ENCODE measurements at regions not wholly inside any gene's neighbourhood (a gene's known extent, or its start where the extent isn't known, plus 50 kb on each side); places are given as distances from the start of the nearest gene placed in this dataset.

DNA sequence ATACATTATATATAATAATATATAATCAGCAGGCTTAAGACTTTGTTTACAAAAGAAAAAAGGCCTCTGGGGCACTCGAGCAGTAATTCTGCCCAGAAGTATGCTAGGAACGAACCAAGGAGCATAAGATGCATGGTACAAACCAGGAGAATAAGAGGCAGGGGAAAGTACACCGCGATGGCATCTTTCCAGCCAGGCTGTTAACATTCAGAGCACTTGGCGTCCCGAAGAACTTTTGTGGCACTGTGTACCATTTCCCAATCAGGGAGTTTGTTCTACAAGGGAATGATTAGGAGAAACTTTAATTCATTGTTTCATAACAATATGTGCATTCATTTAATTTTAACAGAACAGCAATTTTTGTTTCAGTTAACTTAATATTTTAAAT is 125.1 kb downstream of the WT1 start:
- Mint-ChIP-seq H3K4me3 (peak overlapping the region; percentile 12), H3K4me1 (peaks cover 98% of the 10 kb centered on the region), H3K9me3 (no peaks in the 10 kb centered on the region), H3K36me3 (ENCODE audit: low read depth) (peaks cover 5% of the 10 kb centered on the region), H3K27ac (peak overlapping the region; percentile 69), H3K27me3 (ENCODE audit: low read depth, poor library complexity) (no peaks in the 10 kb centered on the region)
- DNase-seq = no peak
- no peak for TF ChIP-seq CTCF (IDR thresholded peaks at IDR 0.05)

DNA sequence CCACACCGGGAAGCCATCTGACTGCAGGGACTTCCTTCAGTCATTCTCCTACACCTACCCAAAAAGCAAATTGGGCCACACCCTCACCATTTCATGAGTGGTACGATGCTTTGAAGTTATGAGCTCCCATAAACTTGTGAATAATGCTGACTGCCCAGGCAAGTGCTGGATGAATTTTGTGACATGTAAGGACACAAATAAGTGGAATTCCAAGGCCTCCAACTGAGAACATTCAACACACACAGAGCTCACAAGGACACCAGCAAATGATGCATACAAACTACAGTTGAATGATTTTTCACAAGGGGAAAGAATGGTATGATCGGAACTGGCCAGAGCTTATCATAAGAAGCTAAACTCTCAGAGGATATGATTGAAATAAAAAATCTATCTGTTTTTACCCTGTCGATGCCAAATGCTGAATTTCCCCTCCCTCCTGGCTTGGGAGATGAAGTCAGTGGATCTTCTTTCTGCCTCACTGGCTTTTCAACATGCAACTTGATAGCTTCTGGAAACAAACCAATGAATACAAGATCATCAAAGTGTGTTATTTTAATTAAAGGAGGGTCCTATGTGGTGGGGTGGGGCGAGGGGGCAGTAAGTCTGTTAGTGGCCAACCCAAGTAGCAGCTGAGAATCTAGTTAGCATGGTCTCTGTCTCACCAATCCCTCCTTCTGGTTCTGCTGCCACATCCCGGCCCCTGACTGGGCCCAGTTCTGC is 123.8 kb downstream of the WT1 start:
- peaks cover 4% of the 10 kb centered on the region for H3K36me3 Mint-ChIP-seq (ENCODE audit: low read depth)
- H3K27ac Mint-ChIP-seq = peak overlapping the region; percentile 98
- H3K27me3 Mint-ChIP-seq (ENCODE audit: low read depth, poor library complexity) = no peaks in the 10 kb centered on the region
- H3K9me3 Mint-ChIP-seq = no peaks in the 10 kb centered on the region
- H3K4me3 Mint-ChIP-seq = peak overlapping the region; percentile 77
- H3K4me1 Mint-ChIP-seq = peaks cover 98% of the 10 kb centered on the region
- DNase-seq = no peak
- TF ChIP-seq CTCF (IDR thresholded peaks at IDR 0.05) = no peak

DNA sequence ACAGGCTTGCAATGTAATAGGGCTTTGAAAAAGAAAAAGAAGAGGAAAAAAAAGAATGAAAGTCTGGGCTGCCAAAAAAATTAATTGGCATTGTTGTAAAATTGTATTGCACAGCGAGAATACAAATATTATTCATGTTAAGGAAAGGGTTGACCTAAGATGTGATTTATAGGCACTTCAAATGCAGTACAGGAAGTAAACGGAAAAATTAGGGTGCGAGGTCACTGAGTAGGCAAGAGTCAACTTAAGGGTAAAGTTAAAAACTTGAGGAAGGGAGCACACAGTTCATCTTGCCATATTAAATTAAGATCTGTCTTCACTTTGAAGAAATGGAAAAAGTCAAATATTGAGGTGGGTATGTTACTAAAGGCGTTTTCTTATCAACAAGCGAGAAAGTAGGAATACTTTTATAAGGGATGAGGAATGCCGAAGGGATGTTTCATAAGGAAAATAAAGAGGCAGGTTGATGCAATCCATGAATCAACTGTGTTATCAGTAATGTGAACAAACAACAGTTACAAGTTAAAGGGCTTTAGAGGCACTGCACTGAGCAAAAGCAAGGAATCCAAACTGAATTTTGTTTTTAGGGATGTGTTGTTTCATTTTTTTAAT is 123.0 kb downstream of the WT1 start:
- Mint-ChIP-seq H3K36me3 (ENCODE audit: low read depth) (peaks cover 4% of the 10 kb centered on the region), H3K4me1 (peaks cover 97% of the 10 kb centered on the region), H3K4me3 (peak overlapping the region; percentile 77), H3K27ac (peak overlapping the region; percentile 98), H3K27me3 (ENCODE audit: low read depth, poor library complexity) (no peaks in the 10 kb centered on the region), H3K9me3 (no peaks in the 10 kb centered on the region)
- no peak for DNase-seq
- TF ChIP-seq CTCF (IDR thresholded peaks at IDR 0.05) = no peak

DNA sequence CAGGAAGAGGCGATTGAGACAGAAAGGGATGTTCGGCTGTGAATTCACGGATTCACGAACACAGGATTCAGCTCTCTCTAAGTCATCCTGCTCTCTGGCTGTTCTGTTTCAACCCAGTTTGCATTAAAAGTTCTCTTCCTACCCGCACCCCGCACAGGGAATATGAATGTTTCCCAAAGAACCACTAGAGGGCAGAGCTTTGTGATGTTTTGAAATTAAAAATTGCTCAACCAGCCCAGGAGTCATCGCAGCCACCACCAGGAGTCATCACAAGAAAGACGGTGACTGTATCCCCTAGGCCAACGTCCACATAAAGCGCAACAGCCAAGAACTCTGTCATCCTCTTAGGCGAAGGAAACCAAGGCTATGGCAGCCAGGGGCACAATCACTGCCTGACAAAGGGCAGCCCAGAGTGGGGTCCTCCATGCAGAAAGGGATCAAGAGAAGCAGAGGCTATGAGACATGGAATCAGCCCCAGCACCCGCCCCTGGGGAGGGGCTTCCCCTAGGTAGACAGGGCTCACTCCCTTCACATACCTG is 122.4 kb downstream of the WT1 start:
- DNase-seq = no peak
- no peaks in the 10 kb centered on the region for H3K27me3 Mint-ChIP-seq (ENCODE audit: low read depth, poor library complexity)

GRCh38 chr11:32313477-32313876 is 121.9 kb downstream of the WT1 start:
- peak overlapping the region; percentile 77 for H3K4me3 Mint-ChIP-seq

More for the DNA sequence above, 122.4 kb downstream of the WT1 start:
- peak; percentile 58 for TF ChIP-seq CTCF (IDR thresholded peaks at IDR 0.05)
- Mint-ChIP-seq H3K4me1 (peaks cover 97% of the 10 kb centered on the region), H3K4me3 (peak overlapping the region; percentile 77), H3K9me3 (no peaks in the 10 kb centered on the region), H3K27ac (peak overlapping the region; percentile 98), H3K36me3 (ENCODE audit: low read depth) (peaks cover 4% of the 10 kb centered on the region)

More at GRCh38 chr11:32313477-32313876, 121.9 kb downstream of the WT1 start:
- no peaks in the 10 kb centered on the region for H3K27me3 Mint-ChIP-seq (ENCODE audit: low read depth, poor library complexity)
- DNase-seq = peak; percentile 47
- TF ChIP-seq CTCF (IDR thresholded peaks at IDR 0.05) = no peak
- H3K27ac Mint-ChIP-seq = peak overlapping the region; percentile 86
- no peaks in the 10 kb centered on the region for H3K9me3 Mint-ChIP-seq
- peaks cover 3% of the 10 kb centered on the region for H3K36me3 Mint-ChIP-seq (ENCODE audit: low read depth)
- peaks cover 97% of the 10 kb centered on the region for H3K4me1 Mint-ChIP-seq

All from nephron progenitor cell (in vitro differentiated cells).